ENCODE measurements at regions not wholly inside any gene's neighbourhood (a gene's known extent, or its start where the extent isn't known, plus 50 kb on each side); places are given as distances from the start of the nearest gene placed in this dataset.

GRCh38 chr3:189375532-189375931 is 203.8 kb downstream of the TPRG1 start:
- TF ChIP-seq POLR2A (IDR thresholded peaks at IDR 0.05; ENCODE audit: low read depth, low read length) (no peak), TAF1 (IDR thresholded peaks at IDR 0.05; ENCODE audit: borderline replicate concordance, low read depth, low read length) (no peak), POLR2AphosphoS5 (IDR thresholded peaks at IDR 0.05; ENCODE audit: low read depth, low read length) (no peak)

Data from GM12892 (cell line).